PFSK-1 (cell line): ENCODE measurements at regions not wholly inside any gene's neighbourhood (a gene's known extent, or its start where the extent isn't known, plus 50 kb on each side); places are given as distances from the start of the nearest gene placed in this dataset.

Experiments
- POLR2AphosphoS5 ChIP-seq: IDR thresholded peaks from 2 replicates; pipeline ENCODE4 v1.6.1; 2012; ENCODE audit warnings: low read depth, mild to moderate bottlenecking, control low read depth, low read length, moderate library complexity
- SIN3A ChIP-seq: IDR thresholded peaks from 2 replicates; pipeline ENCODE4 v1.6.1; 2012; ENCODE audit warnings: mild to moderate bottlenecking, low read length, moderate library complexity, borderline replicate concordance; ENCODE audit not compliant: insufficient read depth
- TAF1 ChIP-seq: IDR thresholded peaks from 2 replicates; pipeline ENCODE4 v1.6.1; 2012; ENCODE audit warnings: low read length, control low read depth, borderline replicate concordance; ENCODE audit not compliant: insufficient read depth
- TF ChIP-seq, protein P1 (sequence below), 2 experiments: IDR thresholded peaks; 2 replicates each; pipeline versions ENCODE4 v1.6.1 to v1.8.0; 2011 to 2012; ENCODE audit warnings: low read depth in 2 of 2, low read length in 2 of 2, control low read depth in 1 of 2, inconsistent platforms in 1 of 2, mild to moderate bottlenecking in 1 of 2, moderate library complexity in 1 of 2; ENCODE audit not compliant: insufficient read depth in 1 of 2

DNA sequence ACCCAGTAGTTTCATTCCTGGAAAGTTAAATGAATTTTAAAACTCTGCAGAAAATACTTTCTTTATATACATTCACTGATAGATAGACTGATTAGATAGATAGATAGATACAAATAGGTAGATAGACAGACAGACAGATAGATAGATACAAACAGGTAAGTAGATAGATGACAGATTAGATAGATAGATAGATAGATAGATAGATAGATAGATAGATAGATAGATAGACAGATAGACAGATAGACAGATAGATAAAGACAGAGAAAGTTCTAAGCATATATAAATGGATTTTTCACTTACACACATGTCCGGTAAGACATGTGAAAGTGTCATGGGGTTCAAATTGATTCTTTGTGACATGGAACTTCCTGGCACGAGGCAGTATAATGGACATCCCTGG lies 349.7 kb downstream of the CDK5RAP2 start:
- TF ChIP-seq POLR2AphosphoS5 (no peak), SIN3A (no peak), TAF1 (no peak)
- TF ChIP-seq, protein P1, sequence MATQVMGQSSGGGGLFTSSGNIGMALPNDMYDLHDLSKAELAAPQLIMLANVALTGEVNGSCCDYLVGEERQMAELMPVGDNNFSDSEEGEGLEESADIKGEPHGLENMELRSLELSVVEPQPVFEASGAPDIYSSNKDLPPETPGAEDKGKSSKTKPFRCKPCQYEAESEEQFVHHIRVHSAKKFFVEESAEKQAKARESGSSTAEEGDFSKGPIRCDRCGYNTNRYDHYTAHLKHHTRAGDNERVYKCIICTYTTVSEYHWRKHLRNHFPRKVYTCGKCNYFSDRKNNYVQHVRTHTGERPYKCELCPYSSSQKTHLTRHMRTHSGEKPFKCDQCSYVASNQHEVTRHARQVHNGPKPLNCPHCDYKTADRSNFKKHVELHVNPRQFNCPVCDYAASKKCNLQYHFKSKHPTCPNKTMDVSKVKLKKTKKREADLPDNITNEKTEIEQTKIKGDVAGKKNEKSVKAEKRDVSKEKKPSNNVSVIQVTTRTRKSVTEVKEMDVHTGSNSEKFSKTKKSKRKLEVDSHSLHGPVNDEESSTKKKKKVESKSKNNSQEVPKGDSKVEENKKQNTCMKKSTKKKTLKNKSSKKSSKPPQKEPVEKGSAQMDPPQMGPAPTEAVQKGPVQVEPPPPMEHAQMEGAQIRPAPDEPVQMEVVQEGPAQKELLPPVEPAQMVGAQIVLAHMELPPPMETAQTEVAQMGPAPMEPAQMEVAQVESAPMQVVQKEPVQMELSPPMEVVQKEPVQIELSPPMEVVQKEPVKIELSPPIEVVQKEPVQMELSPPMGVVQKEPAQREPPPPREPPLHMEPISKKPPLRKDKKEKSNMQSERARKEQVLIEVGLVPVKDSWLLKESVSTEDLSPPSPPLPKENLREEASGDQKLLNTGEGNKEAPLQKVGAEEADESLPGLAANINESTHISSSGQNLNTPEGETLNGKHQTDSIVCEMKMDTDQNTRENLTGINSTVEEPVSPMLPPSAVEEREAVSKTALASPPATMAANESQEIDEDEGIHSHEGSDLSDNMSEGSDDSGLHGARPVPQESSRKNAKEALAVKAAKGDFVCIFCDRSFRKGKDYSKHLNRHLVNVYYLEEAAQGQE (IDR thresholded peaks at IDR 0.05; ENCODE audit: insufficient read depth in 1 of 2, low read depth in 2 of 2, low read length in 2 of 2), result no peak
